Glutamatergic neuron (in vitro differentiated cells): ENCODE measurements at regions not wholly inside any gene's neighbourhood (a gene's known extent, or its start where the extent isn't known, plus 50 kb on each side); places are given as distances from the start of the nearest gene placed in this dataset.
"Not testable (repeated sequence)": the region's sequence is repeated elsewhere in the genome, so short reads cannot be mapped to it uniquely, and the experiment has no call there.

Experiments used
- DNase-seq: peaks from one replicate; pipeline ENCODE4 v3.0.0; 2022
- H3K27ac Mint-ChIP-seq: one replicate; pipeline ENCODE4 v1.8.0; 2020; ENCODE audit warnings: mild to moderate bottlenecking, mixed read lengths, inconsistent platforms; ENCODE audit not compliant: unreplicated experiment
- H3K27me3 Mint-ChIP-seq: one replicate; pipeline ENCODE4 v1.8.0; 2020; ENCODE audit warnings: mild to moderate bottlenecking, moderate library complexity, mixed read lengths, inconsistent platforms; ENCODE audit not compliant: unreplicated experiment
- H3K36me3 Mint-ChIP-seq: one replicate; pipeline ENCODE4 v1.8.0; 2020; ENCODE audit warnings: mild to moderate bottlenecking, mixed read lengths, inconsistent platforms; ENCODE audit not compliant: unreplicated experiment
- H3K4me1 Mint-ChIP-seq: one replicate; pipeline ENCODE4 v1.8.0; 2020; ENCODE audit warnings: mild to moderate bottlenecking, low read depth, mixed read lengths, inconsistent platforms; ENCODE audit not compliant: unreplicated experiment
- H3K4me3 Mint-ChIP-seq: one replicate; pipeline ENCODE4 v1.8.0; 2020; ENCODE audit warnings: mild to moderate bottlenecking, mixed read lengths, inconsistent platforms; ENCODE audit not compliant: unreplicated experiment
- H3K9me3 Mint-ChIP-seq: one replicate; pipeline ENCODE4 v1.8.0; 2020; ENCODE audit warnings: mild to moderate bottlenecking, moderate library complexity, mixed read lengths, inconsistent platforms; ENCODE audit not compliant: unreplicated experiment
- CTCF ChIP-seq: fragments of 200-600 bp; sonication (generic); IDR thresholded peaks from one replicate; pipeline ENCODE4 v1.5.0; 2021; ENCODE audit not compliant: partially characterized antibody, unreplicated experiment

- no peak for DNase-seq
- no peaks in the 10 kb centered on the region for H3K4me1 Mint-ChIP-seq
- TF ChIP-seq CTCF: no peak
- H3K9me3 Mint-ChIP-seq: no peaks in the 10 kb centered on the region
- H3K27me3 Mint-ChIP-seq: peaks cover 1% of the 10 kb centered on the region
- no peaks in the 10 kb centered on the region for H3K36me3 Mint-ChIP-seq
- H3K4me3 Mint-ChIP-seq: no peak overlapping the region
- no peak overlapping the region for H3K27ac Mint-ChIP-seq
These were observed 126.5 kb downstream of the CASP12 start for GRCh38 chr11:104771763-104772162.

GRCh38 chr11:104771046-104771445 lies 127.2 kb downstream of the CASP12 start:
- H3K4me3 Mint-ChIP-seq, H3K9me3 Mint-ChIP-seq, H3K36me3 Mint-ChIP-seq, H3K4me1 Mint-ChIP-seq, H3K27me3 Mint-ChIP-seq, DNase-seq, H3K27ac Mint-ChIP-seq: not testable (repeated sequence)

GRCh38 chr11:104765401-104766095 lies 132.7 kb downstream of the CASP12 start:
- DNase-seq: no peak
- Mint-ChIP-seq H3K27me3 (peaks cover 1% of the 10 kb centered on the region), H3K36me3 (no peaks in the 10 kb centered on the region), H3K4me3 (no peak overlapping the region), H3K27ac (no peak overlapping the region), H3K4me1 (no peaks in the 10 kb centered on the region), H3K9me3 (no peaks in the 10 kb centered on the region)
- TF ChIP-seq CTCF: no peak

- no peak for TF ChIP-seq CTCF
- Mint-ChIP-seq H3K27me3 (peaks cover 6% of the 10 kb centered on the region), H3K4me3 (no peak overlapping the region), H3K4me1 (no peaks in the 10 kb centered on the region), H3K36me3 (peaks cover under 1% of the 10 kb centered on the region), H3K27ac (no peak overlapping the region), H3K9me3 (no peaks in the 10 kb centered on the region)
- no peak for DNase-seq
These were observed 133.6 kb downstream of the CASP12 start for GRCh38 chr11:104764710-104765045.

- Mint-ChIP-seq H3K4me3 (no peak overlapping the region), H3K27me3 (peaks cover 6% of the 10 kb centered on the region), H3K4me1 (no peaks in the 10 kb centered on the region), H3K9me3 (peaks cover 2% of the 10 kb centered on the region), H3K27ac (no peak overlapping the region), H3K36me3 (peaks cover 3% of the 10 kb centered on the region)
- TF ChIP-seq CTCF: no peak
- DNase-seq: no peak
These were observed 134.1 kb downstream of the CASP12 start for GRCh38 chr11:104763930-104764709.
